ENCODE measurements at regions not wholly inside any gene's neighbourhood (a gene's known extent, or its start where the extent isn't known, plus 50 kb on each side); places are given as distances from the start of the nearest gene placed in this dataset.
"Not testable (repeated sequence)": the region's sequence is repeated elsewhere in the genome, so short reads cannot be mapped to it uniquely, and the experiment has no call there.

DNA sequence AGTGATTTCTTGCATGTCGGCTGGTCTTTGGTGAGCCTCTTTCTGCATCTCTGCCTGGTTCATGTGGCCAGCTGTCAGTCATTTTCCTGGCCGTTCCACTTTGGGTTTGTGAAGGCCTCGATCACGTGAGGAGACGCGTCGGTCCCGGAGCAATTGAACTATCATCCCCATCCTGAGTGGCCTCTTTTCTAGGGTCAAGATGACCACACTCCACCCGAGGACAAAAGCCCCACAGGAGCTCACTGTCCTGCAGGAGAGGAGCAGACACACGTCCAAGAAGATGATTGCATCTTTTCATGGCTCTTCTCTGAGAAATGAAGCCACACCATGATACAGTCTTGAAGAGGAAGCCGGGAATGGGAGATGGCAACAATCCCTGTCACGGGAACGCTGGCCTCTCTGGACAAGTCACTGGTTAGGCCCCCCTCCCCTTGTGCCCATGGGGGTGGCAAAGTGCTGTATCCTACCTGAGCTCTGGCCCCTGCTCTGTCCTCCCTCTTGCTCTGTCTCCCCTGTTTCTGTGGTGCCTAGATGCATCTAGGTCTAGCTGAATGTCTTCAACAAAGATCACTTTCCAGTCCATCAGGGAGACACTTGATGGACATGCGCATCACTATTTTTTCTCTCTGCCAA, 291.4 kb upstream of the ZNF337 start:
- H3K27me3 ChIP-seq (ENCODE audit: control insufficient read depth in 2 of 2, insufficient read depth in 2 of 2, low read length in 2 of 2); H3K27ac ChIP-seq (ENCODE audit: low read depth, low read length); H3K4me3 ChIP-seq (ENCODE audit: low read length); POLR2A ChIA-PET; H3K4me1 ChIP-seq (ENCODE audit: control insufficient read depth in 2 of 2, insufficient read depth in 2 of 2, low read length in 2 of 2); ATAC-seq; H3K9me3 Mint-ChIP-seq; H3K27me3 Mint-ChIP-seq; H3K9me3 ChIP-seq (ENCODE audit: control insufficient read depth in 2 of 3, low read length in 3 of 3); H3K36me3 ChIP-seq (ENCODE audit: control insufficient read depth in 2 of 3, insufficient read depth in 3 of 3, low read length in 3 of 3); DNase-seq; H3K36me3 Mint-ChIP-seq; CTCF ChIA-PET: not testable (repeated sequence)
- Mint-ChIP-seq H3K27ac (peak overlapping the region in 1 of 9 donors; percentile 31), H3K4me1 (peaks cover 2 to 34% (median 18%) of the 10 kb centered on the region in 7 donors), H3K4me3 (peak overlapping the region; percentile 20 to 87 (median 76))
- intact Hi-C loops (cut with micrococcal nuclease) = loop anchor here in 1 of 2 donors (5.0 kb wide), 1 partner anchor 291 kb away; the partner anchor contains the start of gene ZNF337

DNA sequence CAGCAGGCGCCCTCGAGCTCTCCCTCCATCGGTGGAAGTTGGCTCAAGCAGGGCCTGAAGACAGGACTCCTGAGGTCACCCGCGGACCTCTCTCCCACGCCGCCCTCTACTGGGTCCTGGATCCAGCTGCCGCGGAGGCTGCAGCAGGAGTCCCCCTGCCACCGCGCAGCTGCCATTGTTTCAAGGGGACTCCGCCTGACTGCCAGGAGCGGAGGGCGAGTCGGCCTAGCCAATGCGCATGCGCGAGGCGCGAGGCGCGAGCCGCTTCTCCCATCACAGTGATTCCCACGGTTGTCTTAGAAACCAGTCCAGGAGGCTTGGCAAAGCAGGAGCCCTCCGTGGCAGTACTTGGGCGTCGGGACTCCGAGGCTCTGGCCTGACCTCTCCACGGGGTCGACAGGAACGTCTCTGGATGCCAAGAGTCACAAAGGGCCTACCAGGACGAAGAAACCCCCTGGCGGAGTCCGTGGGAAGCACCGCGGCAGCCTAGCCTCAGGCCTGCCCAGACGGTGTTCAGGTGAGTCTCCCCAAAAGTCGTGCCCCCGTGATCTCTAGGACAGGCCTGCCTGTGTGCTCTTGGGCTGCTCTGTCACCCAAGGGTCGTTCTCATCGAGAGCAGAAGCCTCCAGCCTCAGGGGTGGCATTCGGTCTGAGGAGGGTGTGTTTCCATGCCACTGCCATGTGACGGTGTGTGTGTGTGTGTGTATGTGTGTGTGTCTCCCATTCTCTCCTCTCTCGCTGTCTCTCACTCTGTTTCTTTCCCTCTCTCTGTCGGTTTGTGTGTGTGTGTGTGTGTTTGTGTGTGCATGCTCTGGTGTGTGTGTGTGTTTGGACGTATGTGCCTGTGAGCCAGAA, 290.6 kb upstream of the ZNF337 start:
- peak overlapping the region; percentile 58 for H3K4me3 ChIP-seq (ENCODE audit: low read length)
- H3K4me3 Mint-ChIP-seq = peak overlapping the region; percentile 54 to 87 (median 76)
- no peaks in the 10 kb centered on the region for H3K27me3 ChIP-seq (ENCODE audit: control insufficient read depth in 2 of 2, insufficient read depth in 2 of 2, low read length in 2 of 2)
- H3K9me3 ChIP-seq (ENCODE audit: control insufficient read depth in 2 of 3, low read length in 3 of 3) = no peaks in the 10 kb centered on the region
- ChIA-PET POLR2A (no interaction called here), CTCF (no interaction called here)
- peak overlapping the region in 3 of 9 donors; percentile 13 to 31 (median 31) for H3K27ac Mint-ChIP-seq
- H3K4me1 Mint-ChIP-seq = peaks cover 2 to 39% (median 25%) of the 10 kb centered on the region in 7 donors
- ATAC-seq = peak; percentile 79
- H3K4me1 ChIP-seq (ENCODE audit: control insufficient read depth in 2 of 2, insufficient read depth in 2 of 2, low read length in 2 of 2) = no peaks in the 10 kb centered on the region
- peaks cover 0 to 6% (median 4%) of the 10 kb centered on the region in 5 donors for H3K27me3 Mint-ChIP-seq
- peaks cover 0 to 2% (median 0%) of the 10 kb centered on the region in 11 donors for H3K9me3 Mint-ChIP-seq
- intact Hi-C loops (cut with micrococcal nuclease) = loop anchor here in 1 of 2 donors (5.0 kb wide), 1 partner anchor 290 kb away; the partner anchor contains the start of gene ZNF337
- H3K36me3 ChIP-seq (ENCODE audit: control insufficient read depth in 2 of 3, insufficient read depth in 3 of 3, low read length in 3 of 3) = no peaks in the 10 kb centered on the region
- no peaks in the 10 kb centered on the region for H3K36me3 Mint-ChIP-seq
- peak in 8 of 9 donors; percentile 56 to 79 (median 68) for DNase-seq
- H3K27ac ChIP-seq (ENCODE audit: low read depth, low read length) = no peak overlapping the region

DNA sequence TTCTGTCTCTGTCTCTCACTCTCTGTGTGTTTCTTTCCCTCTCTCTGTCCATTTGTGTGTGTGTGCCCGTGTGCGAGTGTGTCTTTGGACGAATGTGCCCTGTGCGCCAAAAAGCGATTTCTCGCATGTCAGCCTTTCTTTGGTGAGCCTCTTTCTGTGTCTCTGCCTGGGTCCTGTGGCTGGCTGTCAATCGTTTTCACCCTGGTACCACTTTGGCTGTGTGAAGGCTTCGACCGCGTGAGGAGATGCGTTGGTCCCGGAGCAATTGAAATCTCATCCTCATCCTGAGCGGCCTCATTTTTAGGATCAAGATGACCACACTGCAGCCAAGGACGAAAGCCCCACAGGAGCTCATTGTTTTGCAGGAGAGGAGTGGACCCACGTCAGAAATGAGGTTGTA, 288.9 kb upstream of the ZNF337 start:
- H3K27me3 ChIP-seq (ENCODE audit: control insufficient read depth in 2 of 2, insufficient read depth in 2 of 2, low read length in 2 of 2) = no peaks in the 10 kb centered on the region
- no peak overlapping the region for H3K27ac ChIP-seq (ENCODE audit: low read depth, low read length)
- H3K9me3 ChIP-seq (ENCODE audit: control insufficient read depth in 2 of 3, low read length in 3 of 3) = no peaks in the 10 kb centered on the region
- H3K36me3 ChIP-seq (ENCODE audit: control insufficient read depth in 2 of 3, insufficient read depth in 3 of 3, low read length in 3 of 3) = no peaks in the 10 kb centered on the region
- Mint-ChIP-seq H3K36me3 (peaks cover 0 to 1% (median 0%) of the 10 kb centered on the region in 5 donors), H3K4me1 (peaks cover 2 to 54% (median 41%) of the 10 kb centered on the region in 7 donors), H3K27ac (peak overlapping the region in 2 of 9 donors; percentile 25 to 87), H3K4me3 (peak overlapping the region in 8 of 10 donors; percentile 30 to 72 (median 61)), H3K27me3 (peaks cover 0 to 6% (median 0%) of the 10 kb centered on the region in 5 donors), H3K9me3 (peaks cover 0 to 2% (median 0%) of the 10 kb centered on the region in 11 donors)
- no peak overlapping the region for H3K4me3 ChIP-seq (ENCODE audit: low read length)
- intact Hi-C loops (cut with micrococcal nuclease) = loop anchor here in 1 of 2 donors (5.0 kb wide), 1 partner anchor 288 kb away; the partner anchor contains the start of gene ZNF337
- no peaks in the 10 kb centered on the region for H3K4me1 ChIP-seq (ENCODE audit: control insufficient read depth in 2 of 2, insufficient read depth in 2 of 2, low read length in 2 of 2)
- DNase-seq = no peak
- no peak for ATAC-seq
- CTCF ChIA-PET = no interaction called here
- POLR2A ChIA-PET = no interaction called here

DNA sequence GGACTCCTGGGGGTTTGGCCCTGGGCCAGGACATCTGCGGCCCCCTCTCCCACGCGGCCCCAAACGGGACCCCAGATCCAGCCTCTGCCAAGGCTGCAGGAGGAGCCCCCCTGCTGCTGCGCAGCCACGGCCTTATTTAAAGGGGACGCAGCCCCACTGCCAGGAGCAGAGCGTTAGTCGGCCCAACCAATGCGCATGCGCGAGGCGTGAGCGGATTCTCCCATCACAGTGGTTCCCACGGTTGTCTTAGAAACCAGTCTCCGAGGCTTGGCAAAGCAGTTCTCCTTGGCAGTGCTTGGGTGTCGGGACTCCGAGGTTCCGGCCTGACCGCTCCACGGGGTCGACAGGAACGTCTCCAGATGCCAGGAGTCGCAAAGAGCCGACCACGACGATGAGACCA, 288.3 kb upstream of the ZNF337 start:
- CTCF ChIA-PET = no interaction called here

DNA sequence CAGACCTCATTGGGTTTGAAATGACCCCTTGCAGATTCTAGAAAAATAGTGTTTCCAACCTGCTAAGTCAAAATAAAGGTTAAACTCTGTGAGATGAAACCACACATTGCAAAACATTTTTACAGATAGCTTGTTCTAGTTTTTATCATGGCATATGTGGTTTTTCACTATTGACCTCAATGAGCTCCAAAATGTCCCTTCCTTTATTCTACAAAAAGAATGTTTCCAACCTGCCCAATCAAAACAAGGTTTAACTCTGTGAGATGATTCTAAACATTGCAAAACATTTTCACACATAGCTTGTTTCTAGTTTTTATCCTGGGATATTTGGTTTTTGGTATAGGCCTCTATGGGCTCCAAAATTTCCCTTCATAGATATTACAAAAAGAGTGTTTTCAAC, 286.0 kb upstream of the ZNF337 start:
- peak overlapping the region in 3 of 9 donors; percentile 10 to 72 (median 14) for H3K27ac Mint-ChIP-seq
- CTCF ChIA-PET, H3K4me3 Mint-ChIP-seq: not testable (repeated sequence)

More for the DNA sequence above, 288.3 kb upstream of the ZNF337 start:
- peaks cover 0 to 2% (median 0%) of the 10 kb centered on the region in 11 donors for H3K9me3 Mint-ChIP-seq
- POLR2A ChIA-PET = no interaction called here
- Histone ChIP-seq H3K4me3 (ENCODE audit: low read length) (no peak overlapping the region), H3K36me3 (ENCODE audit: control insufficient read depth in 2 of 3, insufficient read depth in 3 of 3, low read length in 3 of 3) (no peaks in the 10 kb centered on the region), H3K4me1 (ENCODE audit: control insufficient read depth in 2 of 2, insufficient read depth in 2 of 2, low read length in 2 of 2) (no peaks in the 10 kb centered on the region), H3K27ac (ENCODE audit: low read depth, low read length) (no peak overlapping the region), H3K27me3 (ENCODE audit: control insufficient read depth in 2 of 2, insufficient read depth in 2 of 2, low read length in 2 of 2) (no peaks in the 10 kb centered on the region), H3K9me3 (ENCODE audit: control insufficient read depth in 2 of 3, low read length in 3 of 3) (no peaks in the 10 kb centered on the region)
- H3K27me3 Mint-ChIP-seq = peaks cover 0 to 6% (median 0%) of the 10 kb centered on the region in 5 donors
- ATAC-seq = no peak
- intact Hi-C loops (cut with micrococcal nuclease) = loop anchor here in 1 of 2 donors (5.0 kb wide), 1 partner anchor 288 kb away; the partner anchor contains the start of gene ZNF337
- no peak overlapping the region for H3K27ac Mint-ChIP-seq
- H3K4me1 Mint-ChIP-seq = peaks cover 2 to 60% (median 46%) of the 10 kb centered on the region in 7 donors
- peaks cover 0 to 1% (median 0%) of the 10 kb centered on the region in 5 donors for H3K36me3 Mint-ChIP-seq
- peak in 6 of 9 donors; percentile 14 to 50 (median 44) for DNase-seq
- peak overlapping the region in 5 of 10 donors; percentile 12 to 64 (median 60) for H3K4me3 Mint-ChIP-seq

DNA sequence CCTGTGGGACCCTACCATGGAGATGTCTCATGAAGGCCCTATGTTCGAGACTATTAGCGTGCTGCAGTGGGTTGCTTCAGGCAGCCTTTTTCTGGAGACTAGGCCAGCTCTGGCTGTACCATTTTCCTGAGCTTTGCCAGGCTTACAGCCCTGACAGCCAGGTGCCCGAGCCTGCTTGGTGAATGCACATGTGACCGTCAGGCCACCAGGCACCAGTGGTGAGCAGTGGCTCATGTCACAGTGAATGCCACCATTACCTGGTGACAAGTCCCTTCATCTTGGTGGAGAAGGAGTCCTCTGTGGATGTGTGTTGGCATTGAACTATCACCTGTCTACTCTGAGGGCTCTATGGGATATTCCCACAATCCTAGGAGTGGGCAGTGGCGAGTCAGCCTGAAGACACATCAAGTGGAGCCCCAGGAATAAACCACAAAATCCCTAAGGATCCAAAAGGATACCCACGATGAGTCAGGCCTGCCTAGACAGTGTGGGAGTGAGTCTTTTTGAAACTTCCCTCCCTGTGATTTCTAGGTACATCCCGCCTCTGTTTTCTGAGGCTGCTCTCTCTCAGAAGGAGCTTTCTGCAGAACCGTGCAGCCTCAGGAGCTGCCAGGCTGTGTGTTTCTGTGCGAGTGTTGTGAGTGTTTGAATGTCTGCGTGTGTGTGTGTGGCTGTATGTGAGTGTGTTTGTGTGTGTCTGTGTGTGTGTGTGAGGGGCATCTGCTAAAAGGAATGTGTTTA, 282.0 kb upstream of the ZNF337 start:
- intact Hi-C loops (cut with micrococcal nuclease); DNase-seq; H3K36me3 Mint-ChIP-seq; H3K9me3 Mint-ChIP-seq; H3K36me3 ChIP-seq (ENCODE audit: control insufficient read depth in 2 of 3, insufficient read depth in 3 of 3, low read length in 3 of 3); H3K27me3 Mint-ChIP-seq; ATAC-seq; H3K27ac ChIP-seq (ENCODE audit: low read depth, low read length); H3K4me3 Mint-ChIP-seq; H3K4me1 ChIP-seq (ENCODE audit: control insufficient read depth in 2 of 2, insufficient read depth in 2 of 2, low read length in 2 of 2); CTCF ChIA-PET; POLR2A ChIA-PET; H3K4me3 ChIP-seq (ENCODE audit: low read length); H3K9me3 ChIP-seq (ENCODE audit: control insufficient read depth in 2 of 3, low read length in 3 of 3); H3K27me3 ChIP-seq (ENCODE audit: control insufficient read depth in 2 of 2, insufficient read depth in 2 of 2, low read length in 2 of 2): not testable (repeated sequence)
- Mint-ChIP-seq H3K4me1 (peaks cover 0 to 41% (median 20%) of the 10 kb centered on the region in 7 donors), H3K27ac (peak overlapping the region in 1 of 9 donors; percentile 31)

More for the DNA sequence above, 286.0 kb upstream of the ZNF337 start:
- H3K27ac ChIP-seq (ENCODE audit: low read depth, low read length); H3K4me1 ChIP-seq (ENCODE audit: control insufficient read depth in 2 of 2, insufficient read depth in 2 of 2, low read length in 2 of 2); H3K27me3 ChIP-seq (ENCODE audit: control insufficient read depth in 2 of 2, insufficient read depth in 2 of 2, low read length in 2 of 2); ATAC-seq; H3K4me3 ChIP-seq (ENCODE audit: low read length); H3K9me3 Mint-ChIP-seq; intact Hi-C loops (cut with micrococcal nuclease); H3K9me3 ChIP-seq (ENCODE audit: control insufficient read depth in 2 of 3, low read length in 3 of 3); H3K36me3 ChIP-seq (ENCODE audit: control insufficient read depth in 2 of 3, insufficient read depth in 3 of 3, low read length in 3 of 3); H3K36me3 Mint-ChIP-seq; DNase-seq; H3K27me3 Mint-ChIP-seq; POLR2A ChIA-PET: not testable (repeated sequence)
- H3K4me1 Mint-ChIP-seq = peaks cover 2 to 54% (median 38%) of the 10 kb centered on the region in 7 donors

Data from naive thymus-derived CD4-positive, alpha-beta T cell (primary cell).